ENCODE measurements at regions not wholly inside any gene's neighbourhood (a gene's known extent, or its start where the extent isn't known, plus 50 kb on each side); places are given as distances from the start of the nearest gene placed in this dataset.

- DNase-seq: no peak
- intact Hi-C loops (cut with DNase I): no loop called here
- H3K27me3 ChIP-seq (ENCODE audit: insufficient read depth in 3 of 3, low read length in 2 of 3): peaks cover 0 to 4% (median 0%) of the 10 kb centered on the region in 3 donors
- TF ChIP-seq, protein P1, sequence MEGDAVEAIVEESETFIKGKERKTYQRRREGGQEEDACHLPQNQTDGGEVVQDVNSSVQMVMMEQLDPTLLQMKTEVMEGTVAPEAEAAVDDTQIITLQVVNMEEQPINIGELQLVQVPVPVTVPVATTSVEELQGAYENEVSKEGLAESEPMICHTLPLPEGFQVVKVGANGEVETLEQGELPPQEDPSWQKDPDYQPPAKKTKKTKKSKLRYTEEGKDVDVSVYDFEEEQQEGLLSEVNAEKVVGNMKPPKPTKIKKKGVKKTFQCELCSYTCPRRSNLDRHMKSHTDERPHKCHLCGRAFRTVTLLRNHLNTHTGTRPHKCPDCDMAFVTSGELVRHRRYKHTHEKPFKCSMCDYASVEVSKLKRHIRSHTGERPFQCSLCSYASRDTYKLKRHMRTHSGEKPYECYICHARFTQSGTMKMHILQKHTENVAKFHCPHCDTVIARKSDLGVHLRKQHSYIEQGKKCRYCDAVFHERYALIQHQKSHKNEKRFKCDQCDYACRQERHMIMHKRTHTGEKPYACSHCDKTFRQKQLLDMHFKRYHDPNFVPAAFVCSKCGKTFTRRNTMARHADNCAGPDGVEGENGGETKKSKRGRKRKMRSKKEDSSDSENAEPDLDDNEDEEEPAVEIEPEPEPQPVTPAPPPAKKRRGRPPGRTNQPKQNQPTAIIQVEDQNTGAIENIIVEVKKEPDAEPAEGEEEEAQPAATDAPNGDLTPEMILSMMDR (IDR thresholded peaks at IDR 0.05): no peak
- H3K36me3 ChIP-seq (ENCODE audit: insufficient read depth in 1 of 2, low read depth in 1 of 2): no peaks in the 10 kb centered on the region
- no peak for ATAC-seq
- no peaks in the 10 kb centered on the region for H3K4me1 ChIP-seq
- WGBS, 3 donors: 77 to 84% (median 81%) methylated on average over 8 of the region's 8 CpGs
- H3K27ac ChIP-seq: no peak overlapping the region
- H3K9me3 ChIP-seq: no peaks in the 10 kb centered on the region
- no peak overlapping the region for H3K4me3 ChIP-seq
Observed at GRCh38 chr10:113226399-113226798, 276.4 kb downstream of the TCF7L2 start.

DNA sequence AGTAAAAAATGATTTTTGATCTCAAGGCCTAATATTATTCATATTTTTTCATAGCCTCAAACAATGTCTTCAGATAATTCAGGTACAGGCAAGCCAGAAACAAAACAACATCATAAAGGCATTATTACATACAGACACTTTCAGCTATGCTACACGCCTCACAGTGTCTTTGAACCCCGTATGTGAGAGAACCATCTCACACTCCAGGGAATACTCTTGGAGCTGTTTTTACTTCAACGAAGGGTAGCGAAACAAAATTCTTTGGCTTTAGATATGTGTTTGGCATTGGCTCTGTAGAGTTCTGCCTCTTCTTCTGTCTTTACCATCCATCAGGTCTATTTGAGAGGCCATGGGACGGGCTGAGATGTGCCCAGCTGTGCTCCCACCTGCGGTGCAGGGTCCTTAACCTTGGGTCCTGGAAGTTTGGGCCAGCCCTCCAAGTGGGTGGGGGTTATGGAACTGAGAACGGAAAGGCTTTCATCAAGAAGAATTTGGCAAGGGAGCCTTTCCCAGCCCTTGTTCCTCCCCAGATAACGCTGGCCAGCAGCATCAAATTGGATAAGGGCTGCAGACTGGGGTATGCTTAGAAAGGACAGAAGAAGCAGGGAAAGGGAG is 276.9 kb downstream of the TCF7L2 start:
- Histone ChIP-seq H3K27ac (no peak overlapping the region), H3K4me3 (no peak overlapping the region), H3K9me3 (no peaks in the 10 kb centered on the region), H3K27me3 (ENCODE audit: insufficient read depth in 3 of 3, low read length in 2 of 3) (peaks cover 0 to 4% (median 0%) of the 10 kb centered on the region in 3 donors), H3K4me1 (no peaks in the 10 kb centered on the region), H3K36me3 (ENCODE audit: insufficient read depth in 1 of 2, low read depth in 1 of 2) (no peaks in the 10 kb centered on the region)
- no peak for DNase-seq
- WGBS, 3 donors: 45 to 54% (median 47%) methylated on average over 8 of the region's 8 CpGs
- intact Hi-C loops (cut with DNase I): no loop called here
- TF ChIP-seq, protein P1 (IDR thresholded peaks at IDR 0.05): no peak
- ATAC-seq: no peak

- intact Hi-C loops (cut with DNase I): no loop called here
- Histone ChIP-seq H3K4me3 (no peak overlapping the region), H3K9me3 (no peaks in the 10 kb centered on the region), H3K27me3 (ENCODE audit: insufficient read depth in 3 of 3, low read length in 2 of 3) (peaks cover 0 to 4% (median 0%) of the 10 kb centered on the region in 3 donors), H3K4me1 (no peaks in the 10 kb centered on the region), H3K27ac (no peak overlapping the region), H3K36me3 (ENCODE audit: insufficient read depth in 1 of 2, low read depth in 1 of 2) (no peaks in the 10 kb centered on the region)
- WGBS, 3 donors: 74 to 87% (median 77%) methylated on average over 7 of the region's 7 CpGs
- ATAC-seq (no peak), DNase-seq (no peak)
- TF ChIP-seq, protein P1 (IDR thresholded peaks at IDR 0.05): no peak
Observed at GRCh38 chr10:113228530-113228929, 278.5 kb downstream of the TCF7L2 start.

- TF ChIP-seq, protein P1 (IDR thresholded peaks at IDR 0.05): no peak
- WGBS, 3 donors: 32 to 40% (median 37%) methylated on average over 6 of the region's 6 CpGs
- H3K27me3 ChIP-seq (ENCODE audit: insufficient read depth in 3 of 3, low read length in 2 of 3): peaks cover 0 to 4% (median 0%) of the 10 kb centered on the region in 3 donors
- ATAC-seq: no peak
- no peak overlapping the region for H3K4me3 ChIP-seq
- no peak overlapping the region for H3K27ac ChIP-seq
- H3K9me3 ChIP-seq: no peaks in the 10 kb centered on the region
- DNase-seq: no peak
- no peaks in the 10 kb centered on the region for H3K36me3 ChIP-seq (ENCODE audit: insufficient read depth in 1 of 2, low read depth in 1 of 2)
- no peaks in the 10 kb centered on the region for H3K4me1 ChIP-seq
- intact Hi-C loops (cut with DNase I): no loop called here
Observed at GRCh38 chr10:113230011-113230610, 280.1 kb downstream of the TCF7L2 start.

All from psoas muscle (tissue), 7 donors.